ENCODE measurements at regions not wholly inside any gene's neighbourhood (a gene's known extent, or its start where the extent isn't known, plus 50 kb on each side); places are given as distances from the start of the nearest gene placed in this dataset.

- TF ChIP-seq EZH2 (IDR thresholded peaks at IDR 0.05; ENCODE audit: borderline replicate concordance, insufficient read depth, low read length, poor library complexity, severe bottlenecking) (no peak), REST (IDR thresholded peaks at IDR 0.05; ENCODE audit: borderline replicate concordance) (no peak), SMC3 (conservative IDR thresholded peaks at IDR 0.05; ENCODE audit: poor library complexity) (no peak), RAD21 (conservative IDR thresholded peaks at IDR 0.05) (no peak), POLR2AphosphoS5 (IDR thresholded peaks at IDR 0.05) (no peak), TAF1 (IDR thresholded peaks at IDR 0.05; ENCODE audit: low read depth) (no peak), MXI1 (conservative IDR thresholded peaks at IDR 0.05; ENCODE audit: poor library complexity, severe bottlenecking) (no peak), EP300 (conservative IDR thresholded peaks at IDR 0.05; ENCODE audit: poor library complexity, severe bottlenecking) (no peak)
- TF ChIP-seq, protein P1, sequence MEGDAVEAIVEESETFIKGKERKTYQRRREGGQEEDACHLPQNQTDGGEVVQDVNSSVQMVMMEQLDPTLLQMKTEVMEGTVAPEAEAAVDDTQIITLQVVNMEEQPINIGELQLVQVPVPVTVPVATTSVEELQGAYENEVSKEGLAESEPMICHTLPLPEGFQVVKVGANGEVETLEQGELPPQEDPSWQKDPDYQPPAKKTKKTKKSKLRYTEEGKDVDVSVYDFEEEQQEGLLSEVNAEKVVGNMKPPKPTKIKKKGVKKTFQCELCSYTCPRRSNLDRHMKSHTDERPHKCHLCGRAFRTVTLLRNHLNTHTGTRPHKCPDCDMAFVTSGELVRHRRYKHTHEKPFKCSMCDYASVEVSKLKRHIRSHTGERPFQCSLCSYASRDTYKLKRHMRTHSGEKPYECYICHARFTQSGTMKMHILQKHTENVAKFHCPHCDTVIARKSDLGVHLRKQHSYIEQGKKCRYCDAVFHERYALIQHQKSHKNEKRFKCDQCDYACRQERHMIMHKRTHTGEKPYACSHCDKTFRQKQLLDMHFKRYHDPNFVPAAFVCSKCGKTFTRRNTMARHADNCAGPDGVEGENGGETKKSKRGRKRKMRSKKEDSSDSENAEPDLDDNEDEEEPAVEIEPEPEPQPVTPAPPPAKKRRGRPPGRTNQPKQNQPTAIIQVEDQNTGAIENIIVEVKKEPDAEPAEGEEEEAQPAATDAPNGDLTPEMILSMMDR (IDR thresholded peaks at IDR 0.05; ENCODE audit: poor library complexity, severe bottlenecking): no peak
- Histone ChIP-seq H3K4me3 (ENCODE audit: low read length) (no peak overlapping the region), H3K9me3 (ENCODE audit: low read length) (no peaks in the 10 kb centered on the region), H4K20me1 (ENCODE audit: insufficient read depth) (no peaks in the 10 kb centered on the region), H3F3A (ENCODE audit: insufficient read depth, low read length, poor library complexity, severe bottlenecking) (no peaks in the 10 kb centered on the region), H3K9ac (ENCODE audit: low read length) (no peak overlapping the region), H3K9me2 (ENCODE audit: insufficient read depth, low read length) (no peaks in the 10 kb centered on the region), H3K27ac (ENCODE audit: low read length) (no peak overlapping the region), H3K27me3 (ENCODE audit: insufficient read depth, low read depth, low read length) (no peaks in the 10 kb centered on the region), H3K4me2 (ENCODE audit: low read length) (no peak overlapping the region), H2AFZ (ENCODE audit: low read depth, low read length) (no peak overlapping the region), H3K79me2 (replicated peaks; ENCODE audit: insufficient read depth, low read length) (no peaks in the 10 kb centered on the region), H3K36me3 (ENCODE audit: insufficient read depth, low read length) (no peaks in the 10 kb centered on the region)
Observed at GRCh38 chr15:70494852-70495571, 268.3 kb downstream of the UACA start.

DNA sequence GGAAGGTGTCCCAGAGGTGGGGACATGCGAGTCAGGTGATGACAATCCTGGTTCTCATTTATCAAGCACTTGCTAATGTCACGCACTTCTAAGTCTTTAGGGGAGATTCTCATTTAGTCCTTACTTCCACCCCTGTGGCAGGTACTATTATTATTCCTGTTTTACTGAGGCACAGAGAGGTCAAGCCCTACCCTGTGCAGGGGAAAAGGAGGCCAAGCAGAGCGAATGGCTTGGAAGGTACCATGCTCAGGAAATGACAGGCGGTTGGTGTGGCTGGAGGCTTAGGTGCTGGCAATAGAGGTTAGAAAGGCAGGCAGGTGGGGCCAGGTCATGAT is 268.9 kb downstream of the UACA start:
- Histone ChIP-seq H3K36me3 (ENCODE audit: insufficient read depth, low read length) (no peaks in the 10 kb centered on the region), H3K9me2 (ENCODE audit: insufficient read depth, low read length) (no peaks in the 10 kb centered on the region), H3K79me2 (replicated peaks; ENCODE audit: insufficient read depth, low read length) (no peaks in the 10 kb centered on the region), H3K27ac (ENCODE audit: low read length) (no peak overlapping the region), H3K4me3 (ENCODE audit: low read length) (no peak overlapping the region), H3K4me2 (ENCODE audit: low read length) (no peak overlapping the region), H2AFZ (ENCODE audit: low read depth, low read length) (no peak overlapping the region), H3K9ac (ENCODE audit: low read length) (no peak overlapping the region), H4K20me1 (ENCODE audit: insufficient read depth) (no peaks in the 10 kb centered on the region), H3K9me3 (ENCODE audit: low read length) (no peaks in the 10 kb centered on the region), H3K27me3 (ENCODE audit: insufficient read depth, low read depth, low read length) (no peaks in the 10 kb centered on the region), H3F3A (ENCODE audit: insufficient read depth, low read length, poor library complexity, severe bottlenecking) (no peaks in the 10 kb centered on the region)
- no peak for TF ChIP-seq TAF1 (IDR thresholded peaks at IDR 0.05; ENCODE audit: low read depth)

All from neural cell (in vitro differentiated cells).